Gastroesophageal sphincter (tissue), 4 donors: ENCODE measurements at regions not wholly inside any gene's neighbourhood (a gene's known extent, or its start where the extent isn't known, plus 50 kb on each side); places are given as distances from the start of the nearest gene placed in this dataset.

Experiments used
- ATAC-seq: fragments of 150-250 bp; one replicate; pipeline ENCODE4 v1.9.1; 2016; ENCODE audit warnings: mild to moderate bottlenecking, moderate library complexity
- H3K27ac ChIP-seq, 4 donors: fragments of 200-600 bp; sonication (generic) in 3 of 4; 1 replicate in 3 of 4; 2 replicates in 1 of 4; pipeline ENCODE4 v1.5.1; 2016 to 2019
- H3K27me3 ChIP-seq: fragments of 200-600 bp; sonication (generic); one replicate; pipeline ENCODE4 v1.5.1; 2019
- H3K36me3 ChIP-seq, 2 donors: fragments of 200-600 bp; sonication (generic); one replicate each; pipeline ENCODE4 v1.5.1; 2019; ENCODE audit warnings: control low read depth in 1 of 2
- H3K4me1 ChIP-seq, 3 donors: fragments of 200-600 bp; sonication (generic); 1 replicate in 2 of 3; 2 replicates in 1 of 3; pipeline ENCODE4 v1.5.1; 2016 to 2019; ENCODE audit warnings: control low read depth in 2 of 3
- H3K4me3 ChIP-seq, 2 donors: fragments of 200-600 bp; sonication (generic); one replicate each; pipeline ENCODE4 v1.5.1; 2019; ENCODE audit warnings: mild to moderate bottlenecking in 1 of 2, moderate library complexity in 1 of 2
- H3K9me3 ChIP-seq, 3 donors: fragments of 200-600 bp; sonication (generic); one replicate each; pipeline ENCODE4 v1.5.1; 2017 to 2019; ENCODE audit warnings: control low read depth in 2 of 3
- CTCF ChIP-seq, 4 experiments: fragments of 200-600 bp in 2 of 4; fragments of 450-650 bp in 2 of 4; sonication (generic) in 1 of 4; IDR thresholded peaks; one replicate each; pipeline ENCODE4 v1.5.1; 2017 to 2019; ENCODE audit warnings: antibody characterized with exemption in 4 of 4, mild to moderate bottlenecking in 2 of 4, moderate library complexity in 2 of 4
- EP300 ChIP-seq: sonication (generic); formaldehyde crosslinking; IDR thresholded peaks from one replicate; pipeline ENCODE4 v1.6.1; 2017; ENCODE audit warnings: antibody characterized with exemption, mild to moderate bottlenecking
- POLR2A ChIP-seq, 2 donors: fragments of 450-650 bp; IDR thresholded peaks; one replicate each; pipeline ENCODE4 v1.6.1; 2017; ENCODE audit warnings: antibody characterized with exemption in 2 of 2, mild to moderate bottlenecking in 2 of 2, moderate library complexity in 1 of 2
- POLR2AphosphoS5 ChIP-seq: sonication (generic); formaldehyde crosslinking; IDR thresholded peaks from one replicate; pipeline ENCODE4 v1.6.1; 2017; ENCODE audit warnings: antibody characterized with exemption
- WGBS, 2 donors: methylation state at CpG; one replicate each; pipeline ENCODE4 v1.1.5; 2018; ENCODE audit warnings: low coverage in 1 of 2; 5-methylcytosine and 5-hydroxymethylcytosine counted together

- TF ChIP-seq CTCF (IDR thresholded peaks at IDR 0.05) = no peak
- no peak for TF ChIP-seq POLR2AphosphoS5
- TF ChIP-seq POLR2A (IDR thresholded peaks at IDR 0.05) = no peak
- no peak for TF ChIP-seq EP300
- no peaks in the 10 kb centered on the region for H3K9me3 ChIP-seq
- H3K27me3 ChIP-seq = no peaks in the 10 kb centered on the region
- H3K4me1 ChIP-seq = no peaks in the 10 kb centered on the region
- H3K27ac ChIP-seq = no peak overlapping the region
- no peaks in the 10 kb centered on the region for H3K36me3 ChIP-seq
- no peak overlapping the region for H3K4me3 ChIP-seq
- 33 to 39% methylated on average over 2 of the region's 2 CpGs for WGBS, 2 donors
- no peak for ATAC-seq
Measured at GRCh38 chr11:127224276-127224675, 223.7 kb upstream of the KIRREL3 start.

- ATAC-seq = no peak
- WGBS, 2 donors = 92 to 98% methylated on average over 5 of the region's 5 CpGs
Measured at GRCh38 chr11:127223633-127224032, 223.1 kb upstream of the KIRREL3 start.

GRCh38 chr11:127223026-127223425 is 222.5 kb upstream of the KIRREL3 start:
- no peak for TF ChIP-seq EP300
- WGBS, 2 donors = 38 to 70% methylated on average over 1 of the region's 1 CpG
- no peak for ATAC-seq

More at GRCh38 chr11:127223633-127224032, 223.1 kb upstream of the KIRREL3 start:
- Histone ChIP-seq H3K4me3 (no peak overlapping the region), H3K27ac (no peak overlapping the region), H3K27me3 (no peaks in the 10 kb centered on the region), H3K9me3 (no peaks in the 10 kb centered on the region), H3K4me1 (no peaks in the 10 kb centered on the region), H3K36me3 (no peaks in the 10 kb centered on the region)
- TF ChIP-seq POLR2A (IDR thresholded peaks at IDR 0.05) (no peak), POLR2AphosphoS5 (no peak), EP300 (no peak), CTCF (IDR thresholded peaks at IDR 0.05) (no peak)

DNA sequence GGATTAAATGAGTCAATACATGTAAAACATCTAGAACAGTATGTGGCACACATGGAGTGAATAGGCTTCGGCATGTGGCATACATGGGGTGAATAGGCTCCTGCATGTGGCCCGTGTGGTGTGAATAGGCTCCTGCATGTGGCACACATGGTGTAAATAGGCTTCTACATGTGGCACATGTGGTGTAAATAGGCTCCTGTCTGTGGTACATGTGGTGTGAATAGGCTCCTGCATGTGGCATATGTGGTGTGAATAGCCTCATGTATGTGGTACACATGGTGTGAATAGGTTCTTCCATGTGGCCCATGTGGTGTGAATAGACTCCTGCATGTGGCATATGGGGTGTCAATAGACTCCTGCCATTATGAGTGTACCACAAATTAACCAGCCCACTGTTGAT is 219.1 kb upstream of the KIRREL3 start:
- no peaks in the 10 kb centered on the region for H3K36me3 ChIP-seq
- no peaks in the 10 kb centered on the region for H3K4me1 ChIP-seq
- TF ChIP-seq POLR2AphosphoS5 (no peak), POLR2A (IDR thresholded peaks at IDR 0.05) (no peak), CTCF (IDR thresholded peaks at IDR 0.05) (no peak), EP300 (no peak)
- no peaks in the 10 kb centered on the region for H3K9me3 ChIP-seq
- 88 to 100% methylated on average over 1 of the region's 2 CpGs for WGBS, 2 donors
- no peaks in the 10 kb centered on the region for H3K27me3 ChIP-seq
- no peak overlapping the region for H3K4me3 ChIP-seq
- no peak for ATAC-seq
- no peak overlapping the region for H3K27ac ChIP-seq

More at GRCh38 chr11:127223026-127223425, 222.5 kb upstream of the KIRREL3 start:
- H3K4me3 ChIP-seq = no peak overlapping the region
- H3K4me1 ChIP-seq = no peaks in the 10 kb centered on the region
- H3K27ac ChIP-seq = no peak overlapping the region
- H3K27me3 ChIP-seq = no peaks in the 10 kb centered on the region
- no peaks in the 10 kb centered on the region for H3K36me3 ChIP-seq
- H3K9me3 ChIP-seq = no peaks in the 10 kb centered on the region

GRCh38 chr11:127218275-127218608 is 217.7 kb upstream of the KIRREL3 start:
- 63 to 82% methylated on average over 3 of the region's 3 CpGs for WGBS, 2 donors
- no peak for ATAC-seq
- TF ChIP-seq CTCF (IDR thresholded peaks at IDR 0.05) (no peak), EP300 (no peak), POLR2A (IDR thresholded peaks at IDR 0.05) (no peak), POLR2AphosphoS5 (no peak)

More at GRCh38 chr11:127218275-127218608, 217.7 kb upstream of the KIRREL3 start:
- H3K36me3 ChIP-seq = no peaks in the 10 kb centered on the region
- no peaks in the 10 kb centered on the region for H3K27me3 ChIP-seq
- H3K27ac ChIP-seq = no peak overlapping the region
- H3K4me1 ChIP-seq = no peaks in the 10 kb centered on the region
- H3K9me3 ChIP-seq = no peaks in the 10 kb centered on the region
- H3K4me3 ChIP-seq = no peak overlapping the region
